G401.6 (cell line): ENCODE measurements at regions not wholly inside any gene's neighbourhood (a gene's known extent, or its start where the extent isn't known, plus 50 kb on each side); places are given as distances from the start of the nearest gene placed in this dataset.

Source experiments
- FAIRE-seq: peaks from 2 replicates; lab custom pipeline; 2012; peaks lifted over from hg19 to GRCh38; lab: Jason Lieb, UNC

- no peak for FAIRE-seq
These were observed 131.0 kb downstream of the DMRTA2 start for GRCh38 chr1:50292276-50292675.

GRCh38 chr1:50289495-50289894 is 133.7 kb downstream of the DMRTA2 start:
- FAIRE-seq = no peak

- no peak for FAIRE-seq
These were observed 137.2 kb downstream of the DMRTA2 start for GRCh38 chr1:50285994-50286393.

GRCh38 chr1:50279622-50280330 is 143.5 kb downstream of the DMRTA2 start:
- no peak for FAIRE-seq

GRCh38 chr1:50278961-50279360 is 144.3 kb downstream of the DMRTA2 start:
- FAIRE-seq = no peak

- FAIRE-seq = no peak
These were observed 144.8 kb downstream of the DMRTA2 start for GRCh38 chr1:50278410-50278809.

GRCh38 chr1:50275566-50275965 is 147.7 kb downstream of the DMRTA2 start:
- FAIRE-seq = no peak

GRCh38 chr1:50272912-50273311 is 150.3 kb downstream of the DMRTA2 start:
- FAIRE-seq = no peak

GRCh38 chr1:50271968-50272578 is 151.2 kb downstream of the DMRTA2 start:
- no peak for FAIRE-seq

GRCh38 chr1:50271337-50271736 is 151.9 kb downstream of the DMRTA2 start:
- FAIRE-seq = no peak

GRCh38 chr1:50270926-50271325 is 152.3 kb downstream of the DMRTA2 start:
- no peak for FAIRE-seq

GRCh38 chr1:50268049-50268448 is 155.2 kb downstream of the DMRTA2 start:
- FAIRE-seq = no peak

- no peak for FAIRE-seq
These were observed 156.7 kb downstream of the DMRTA2 start for GRCh38 chr1:50266509-50266908.

GRCh38 chr1:50265790-50266314 is 157.1 kb downstream of the ELAVL4 start:
- no peak for FAIRE-seq

GRCh38 chr1:50264590-50264989 is 155.9 kb downstream of the ELAVL4 start:
- FAIRE-seq = no peak

GRCh38 chr1:50262436-50262835 is 153.7 kb downstream of the ELAVL4 start:
- FAIRE-seq = no peak

GRCh38 chr1:50261951-50262350 is 153.2 kb downstream of the ELAVL4 start:
- no peak for FAIRE-seq

GRCh38 chr1:50257940-50258685 is 149.4 kb downstream of the ELAVL4 start:
- no peak for FAIRE-seq

GRCh38 chr1:50257029-50257428 is 148.3 kb downstream of the ELAVL4 start:
- no peak for FAIRE-seq
